ENCODE measurements at regions not wholly inside any gene's neighbourhood (a gene's known extent, or its start where the extent isn't known, plus 50 kb on each side); places are given as distances from the start of the nearest gene placed in this dataset.

- 59% methylated on average over 1 of the region's 1 CpG for WGBS (ENCODE audit: missing lambda C conversion rate)
- FAIRE-seq: no peak
- no peak for DNase-seq (ENCODE audit: low read depth in 1 of 2, low spot score in 1 of 2)
- ChIA-PET CTCF (interaction anchor here (1.0 kb wide), 1 partner anchor 22 kb away, joined by 3 read pairs; no protein-coding TSS in a partner anchor), POLR2A (no interaction called here)
- Histone ChIP-seq H3K4me2 (no peak overlapping the region), H3K4me3 (no peak overlapping the region), H3K4me1 (no peaks in the 10 kb centered on the region), H3K27ac (no peak overlapping the region), H3K9me3 (no peaks in the 10 kb centered on the region; the same call in 2 of the 3 replicates)
- ATAC-seq: no peak
- TF ChIP-seq NPAS2 (CRISPR knock-in tag; IDR thresholded peaks at IDR 0.05; ENCODE audit: borderline replicate concordance) (no peak), ESRRA (IDR thresholded peaks at IDR 0.05; ENCODE audit: borderline replicate concordance, low read length) (no peak), ZSCAN20 (CRISPR knock-in tag; IDR thresholded peaks at IDR 0.05) (no peak), CHD4 (IDR thresholded peaks at IDR 0.05; ENCODE audit: borderline replicate concordance) (no peak), PBX3 (IDR thresholded peaks at IDR 0.05) (no peak), MAZ (IDR thresholded peaks at IDR 0.05; ENCODE audit: borderline replicate concordance, low read depth, low read length) (no peak), KDM5A (IDR thresholded peaks at IDR 0.05) (no peak), HOXA7 (CRISPR knock-in tag; IDR thresholded peaks at IDR 0.05) (no peak), POLR2AphosphoS2 (conservative IDR thresholded peaks at IDR 0.05; ENCODE audit: low read length) (no peak), HOXB5 (CRISPR knock-in tag; IDR thresholded peaks at IDR 0.05) (no peak), EHF (CRISPR knock-in tag; IDR thresholded peaks at IDR 0.05) (no peak), HEYL (CRISPR knock-in tag; IDR thresholded peaks at IDR 0.05) (no peak), RNF2 (IDR thresholded peaks at IDR 0.05; ENCODE audit: borderline replicate concordance, low read depth) (no peak), RAD21 (conservative IDR thresholded peaks at IDR 0.05 in 1 of 2, IDR thresholded peaks at IDR 0.05 in 1 of 2) (no peak), FOXS1 (CRISPR knock-in tag; IDR thresholded peaks at IDR 0.05) (no peak), HOXB13 (CRISPR knock-in tag; IDR thresholded peaks at IDR 0.05; ENCODE audit: low read depth) (no peak)
These were observed 402.1 kb upstream of the SEMA6A start for GRCh38 chr5:116976767-116977166.

DNA sequence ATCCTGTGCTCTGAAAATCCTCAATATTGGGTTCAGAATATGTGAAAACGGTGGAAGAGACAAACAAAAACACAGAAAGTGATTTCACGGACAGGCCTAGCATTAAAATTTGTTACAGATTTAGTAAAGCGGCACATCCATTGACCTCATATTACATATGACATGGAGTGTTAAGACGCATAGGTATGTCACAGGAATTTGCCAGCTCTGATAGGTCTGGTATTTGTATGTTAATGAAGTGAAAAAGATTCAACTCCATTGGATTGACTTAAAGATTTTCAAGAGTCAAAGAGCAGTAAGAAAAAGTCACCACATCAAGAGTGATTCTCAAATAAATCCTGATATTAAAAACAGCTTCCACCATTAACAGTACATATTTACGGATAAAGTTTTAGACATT is 396.5 kb upstream of the SEMA6A start:
- TF ChIP-seq RAD21 (conservative IDR thresholded peaks at IDR 0.05 in 1 of 2, IDR thresholded peaks at IDR 0.05 in 1 of 2) (no peak), SREBF2 (IDR thresholded peaks at IDR 0.05) (no peak), HOXB13 (CRISPR knock-in tag; IDR thresholded peaks at IDR 0.05; ENCODE audit: low read depth) (no peak), FOSL2 (IDR thresholded peaks at IDR 0.05) (no peak), FOSL2 (CRISPR knock-in tag; IDR thresholded peaks at IDR 0.05) (no peak), PBX3 (IDR thresholded peaks at IDR 0.05) (no peak), NR3C1 (IDR thresholded peaks at IDR 0.05) (no peak), KDM1A (IDR thresholded peaks at IDR 0.05; ENCODE audit: low read depth) (no peak), HES2 (IDR thresholded peaks at IDR 0.05) (no peak), HOXA7 (CRISPR knock-in tag; IDR thresholded peaks at IDR 0.05) (no peak), HEYL (CRISPR knock-in tag; IDR thresholded peaks at IDR 0.05) (no peak)
- Histone ChIP-seq H3K4me2 (no peak overlapping the region), H3K27ac (no peak overlapping the region), H3K4me3 (no peak overlapping the region), H3K4me1 (no peaks in the 10 kb centered on the region), H3K9me3 (no peaks in the 10 kb centered on the region; the same call in 2 of the 3 replicates)
- DNase-seq (ENCODE audit: low read depth in 1 of 2, low spot score in 1 of 2) (no peak), FAIRE-seq (no peak), ATAC-seq (no peak)
- CTCF ChIA-PET: no interaction called here
- POLR2A ChIA-PET: no interaction called here
- 39% methylated on average over 5 of the region's 5 CpGs for WGBS (ENCODE audit: missing lambda C conversion rate)

- Histone ChIP-seq H3K4me1 (no peaks in the 10 kb centered on the region), H3K27ac (no peak overlapping the region), H3K4me3 (no peak overlapping the region), H3K9me3 (no peaks in the 10 kb centered on the region; the same call in 2 of the 3 replicates), H3K4me2 (no peak overlapping the region)
- 28% methylated on average over 2 of the region's 2 CpGs for WGBS (ENCODE audit: missing lambda C conversion rate)
- ChIA-PET POLR2A (no interaction called here), CTCF (no interaction called here)
- TF ChIP-seq NFE2L2 (conservative IDR thresholded peaks at IDR 0.05; ENCODE audit: low read length): no peak
- TF ChIP-seq, protein P1, sequence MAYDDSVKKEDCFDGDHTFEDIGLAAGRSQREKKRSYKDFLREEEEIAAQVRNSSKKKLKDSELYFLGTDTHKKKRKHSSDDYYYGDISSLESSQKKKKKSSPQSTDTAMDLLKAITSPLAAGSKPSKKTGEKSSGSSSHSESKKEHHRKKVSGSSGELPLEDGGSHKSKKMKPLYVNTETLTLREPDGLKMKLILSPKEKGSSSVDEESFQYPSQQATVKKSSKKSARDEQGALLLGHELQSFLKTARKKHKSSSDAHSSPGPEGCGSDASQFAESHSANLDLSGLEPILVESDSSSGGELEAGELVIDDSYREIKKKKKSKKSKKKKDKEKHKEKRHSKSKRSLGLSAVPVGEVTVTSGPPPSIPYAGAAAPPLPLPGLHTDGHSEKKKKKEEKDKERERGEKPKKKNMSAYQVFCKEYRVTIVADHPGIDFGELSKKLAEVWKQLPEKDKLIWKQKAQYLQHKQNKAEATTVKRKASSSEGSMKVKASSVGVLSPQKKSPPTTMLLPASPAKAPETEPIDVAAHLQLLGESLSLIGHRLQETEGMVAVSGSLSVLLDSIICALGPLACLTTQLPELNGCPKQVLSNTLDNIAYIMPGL (CRISPR knock-in tag; IDR thresholded peaks at IDR 0.05; ENCODE audit: borderline replicate concordance): no peak
- TF ChIP-seq GATA3 (IDR thresholded peaks at IDR 0.05; ENCODE audit: borderline replicate concordance): no peak
- no peak for TF ChIP-seq NR3C1 (IDR thresholded peaks at IDR 0.05)
- no peak for TF ChIP-seq ESRRA (IDR thresholded peaks at IDR 0.05; ENCODE audit: borderline replicate concordance, low read length)
- TF ChIP-seq NPAS2 (CRISPR knock-in tag; IDR thresholded peaks at IDR 0.05; ENCODE audit: borderline replicate concordance): no peak
- TF ChIP-seq FOXS1 (CRISPR knock-in tag; IDR thresholded peaks at IDR 0.05): no peak
- no peak for TF ChIP-seq FOSL2 (IDR thresholded peaks at IDR 0.05)
- no peak for TF ChIP-seq FOSL2 (CRISPR knock-in tag; IDR thresholded peaks at IDR 0.05)
- no peak for TF ChIP-seq RARB (CRISPR knock-in tag; IDR thresholded peaks at IDR 0.05)
- TF ChIP-seq MAZ (IDR thresholded peaks at IDR 0.05; ENCODE audit: borderline replicate concordance, low read depth, low read length): no peak
- ATAC-seq (no peak), DNase-seq (ENCODE audit: low read depth in 1 of 2, low spot score in 1 of 2) (no peak), FAIRE-seq (no peak)
These were observed 395.7 kb upstream of the SEMA6A start for GRCh38 chr5:116970318-116970717.
